ENCODE measurements at regions not wholly inside any gene's neighbourhood (a gene's known extent, or its start where the extent isn't known, plus 50 kb on each side); places are given as distances from the start of the nearest gene placed in this dataset.

DNA sequence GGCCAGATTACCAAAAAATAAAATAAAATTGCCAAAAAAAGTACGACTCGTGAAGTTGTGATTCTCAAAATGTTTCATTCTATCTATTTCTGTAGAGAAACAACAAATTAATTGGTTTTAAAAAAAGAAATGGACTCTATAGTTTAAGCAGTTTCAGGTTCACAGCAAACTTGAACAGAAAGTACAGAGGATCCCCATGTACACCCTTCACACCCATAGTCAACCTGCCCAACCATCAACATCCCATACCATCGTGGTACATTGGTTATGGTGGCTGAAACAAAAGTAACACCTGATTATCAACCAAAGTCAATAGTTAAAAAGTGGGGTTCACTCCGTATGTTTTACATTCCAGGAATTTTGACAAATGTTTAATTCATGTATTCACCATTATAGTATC is 496.1 kb downstream of the ANKRD7 start:
- no peak for TF ChIP-seq CTCF (IDR thresholded peaks at IDR 0.05 in 4 of 5, conservative IDR thresholded peaks at IDR 0.05 in 1 of 5)
- no peak for TF ChIP-seq POLR2A (IDR thresholded peaks at IDR 0.05)

Data from gastrocnemius medialis (tissue), 4 donors.